Uterus (tissue), 2 donors: ENCODE measurements at regions not wholly inside any gene's neighbourhood (a gene's known extent, or its start where the extent isn't known, plus 50 kb on each side); places are given as distances from the start of the nearest gene placed in this dataset.

Source experiments
- CTCF ChIP-seq, 4 experiments: fragments of 200-600 bp in 2 of 4; fragments of 450-650 bp in 2 of 4; sonication (generic) in 2 of 4; IDR thresholded peaks; one replicate each; pipeline ENCODE4 v1.5.1; 2016 to 2019; ENCODE audit warnings: antibody characterized with exemption in 4 of 4, mild to moderate bottlenecking in 2 of 4, moderate library complexity in 1 of 4
- POLR2A ChIP-seq, 2 donors: fragments of 450-650 bp; IDR thresholded peaks; one replicate each; pipeline ENCODE4 v1.6.1; 2016; ENCODE audit warnings: antibody characterized with exemption in 2 of 2, mild to moderate bottlenecking in 1 of 2, moderate library complexity in 1 of 2

GRCh38 chr10:29861811-29862505, 197.4 kb downstream of the JCAD start:
- no peak for TF ChIP-seq POLR2A (IDR thresholded peaks at IDR 0.05)
- no peak for TF ChIP-seq CTCF (IDR thresholded peaks at IDR 0.05)
